OCI-LY3 (cell line): ENCODE measurements at regions not wholly inside any gene's neighbourhood (a gene's known extent, or its start where the extent isn't known, plus 50 kb on each side); places are given as distances from the start of the nearest gene placed in this dataset.

Experiments
- H2AFZ ChIP-seq: fragments of 200-600, 300-600 bp; shearing (Covaris generic); 2 replicates; pipeline ENCODE4 v1.6.0; 2014; ENCODE audit warnings: antibody characterized with exemption, low read depth, low read length
- H3K27ac ChIP-seq: fragments of 200-600, 300-600 bp; sonication (generic); 2 replicates; pipeline ENCODE4 v1.5.1; 2014; ENCODE audit warnings: mild to moderate bottlenecking, low read length, moderate library complexity, mixed read lengths
- H3K27me3 ChIP-seq: fragments of 200-600, 300-600 bp; sonication (generic); 2 replicates; pipeline ENCODE4 v1.6.1; 2014; ENCODE audit warnings: low read depth, low read length, mixed read lengths
- H3K36me3 ChIP-seq: fragments of 200-600, 300-600 bp; sonication (generic); replicated peaks from 2 replicates; pipeline ENCODE3; 2014; ENCODE audit warnings: low read depth, low read length, mixed read lengths
- H3K4me1 ChIP-seq: fragments of 300-600, 200-600 bp; sonication (generic); 2 replicates; pipeline ENCODE4 v1.6.1; 2014; ENCODE audit warnings: low read length, mixed read lengths
- H3K4me2 ChIP-seq: fragments of 200-600, 300-600 bp; sonication (generic); 2 replicates; pipeline ENCODE4 v1.6.1; 2014; ENCODE audit warnings: low read length, mixed read lengths
- H3K4me3 ChIP-seq: fragments of 300-600, 200-600 bp; sonication (generic); 2 replicates; pipeline ENCODE4 v1.5.1; 2014; ENCODE audit warnings: antibody characterized with exemption, mild to moderate bottlenecking, low read length, moderate library complexity
- H3K79me2 ChIP-seq: fragments of 300-600, 200-600 bp; shearing (Covaris generic); 2 replicates; pipeline ENCODE4 v1.6.1; 2014; ENCODE audit warnings: mild to moderate bottlenecking, low read length, mixed read lengths
- H3K9ac ChIP-seq: fragments of 300-600, 200-600 bp; shearing (Covaris generic); 2 replicates; pipeline ENCODE4 v1.6.0; 2014; ENCODE audit warnings: mild to moderate bottlenecking, low read length, moderate library complexity
- H3K9me3 ChIP-seq: fragments of 200-600, 300-600 bp; shearing (Covaris generic); 2 replicates; pipeline ENCODE4 v1.6.1; 2014; ENCODE audit warnings: low read length, mixed read lengths; ENCODE audit not compliant: insufficient read depth
- H4K20me1 ChIP-seq: fragments of 200-600, 300-600 bp; sonication (generic); 2 replicates; pipeline ENCODE4 v1.6.1; 2016; ENCODE audit warnings: low read length, mixed read lengths; ENCODE audit not compliant: insufficient read depth
- CTCF ChIP-seq: fragments of 200-600, 300-600 bp; sonication (generic); IDR thresholded peaks from 2 replicates; pipeline ENCODE4 v1.5.1; 2014; ENCODE audit warnings: antibody characterized with exemption, low read length, low read depth
- EZH2phosphoT487 ChIP-seq: fragments of 200-600 bp; shearing (Covaris generic); IDR thresholded peaks from 2 replicates; pipeline ENCODE4 v1.6.1; 2018; ENCODE audit warnings: antibody characterized with exemption, mixed run types, low read depth

- Histone ChIP-seq H3K4me1 (no peaks in the 10 kb centered on the region), H3K4me3 (no peak overlapping the region), H4K20me1 (no peaks in the 10 kb centered on the region), H2AFZ (no peak overlapping the region), H3K9ac (no peak overlapping the region), H3K9me3 (peaks cover 18% of the 10 kb centered on the region; the same call in 1 of the 2 replicates), H3K4me2 (no peak overlapping the region), H3K36me3 (no peaks in the 10 kb centered on the region), H3K27me3 (0 out of 2 replicates have a peak, but pooled peaks cover 6% of the 10 kb centered on the region), H3K79me2 (no peaks in the 10 kb centered on the region), H3K27ac (no peak overlapping the region)
- TF ChIP-seq EZH2phosphoT487 (no peak), CTCF (no peak)
Measured at GRCh38 chr2:9065901-9066300, 62.4 kb upstream of the MBOAT2 start.

DNA sequence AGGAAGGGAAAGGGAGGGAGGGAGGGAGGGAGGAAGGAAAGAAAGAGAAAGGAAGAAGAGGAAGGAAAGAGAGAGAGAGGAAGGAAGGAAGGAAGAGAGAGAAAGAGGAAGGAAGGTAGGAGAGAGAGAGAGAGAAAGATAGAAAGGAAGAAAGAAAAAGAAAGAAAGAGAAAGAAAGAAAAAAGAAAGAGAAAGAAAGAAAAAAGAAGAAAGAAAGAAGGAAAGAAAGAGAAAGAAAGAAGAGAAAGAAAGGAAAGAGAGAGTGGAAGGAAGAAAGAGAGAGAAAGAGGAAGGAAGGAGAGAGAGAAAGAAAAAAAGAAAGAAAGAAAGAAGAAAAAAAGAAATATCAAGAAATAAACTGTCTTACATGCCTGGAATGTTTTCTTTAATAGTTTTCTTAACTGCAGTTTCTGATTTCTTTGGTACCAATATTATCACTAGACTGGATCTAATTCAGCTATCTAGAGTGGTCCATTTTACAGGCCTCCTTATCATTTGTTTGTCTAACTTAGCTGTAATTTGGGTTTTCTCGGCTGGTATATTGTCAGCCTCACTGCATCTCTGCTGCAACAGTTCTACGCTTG lies 59.6 kb upstream of the MBOAT2 start:
- Histone ChIP-seq H3K9me3 (peaks cover 11% of the 10 kb centered on the region; the same call in 1 of the 2 replicates), H3K27ac (no peak overlapping the region), H2AFZ (no peak overlapping the region), H3K79me2 (no peaks in the 10 kb centered on the region), H4K20me1 (no peaks in the 10 kb centered on the region), H3K27me3 (0 out of 2 replicates have a peak, but pooled peaks cover 6% of the 10 kb centered on the region), H3K4me1 (no peaks in the 10 kb centered on the region), H3K4me3 (no peak overlapping the region), H3K9ac (no peak overlapping the region), H3K4me2 (no peak overlapping the region), H3K36me3 (no peaks in the 10 kb centered on the region)
- no peak for TF ChIP-seq EZH2phosphoT487

- no peaks in the 10 kb centered on the region for H3K4me1 ChIP-seq
- peaks cover 11% of the 10 kb centered on the region; the same call in 1 of the 2 replicates for H3K9me3 ChIP-seq
- H3K36me3 ChIP-seq: no peaks in the 10 kb centered on the region
- no peak overlapping the region for H3K9ac ChIP-seq
- H3K27ac ChIP-seq: no peak overlapping the region
- no peaks in the 10 kb centered on the region for H4K20me1 ChIP-seq
- no peak overlapping the region for H3K4me3 ChIP-seq
- TF ChIP-seq CTCF: no peak
- no peaks in the 10 kb centered on the region for H3K79me2 ChIP-seq
- H2AFZ ChIP-seq: no peak overlapping the region
- H3K4me2 ChIP-seq: no peak overlapping the region
- H3K27me3 ChIP-seq: 0 out of 2 replicates have a peak, but pooled peaks cover 6% of the 10 kb centered on the region
Measured at GRCh38 chr2:9060819-9061218, 57.3 kb upstream of the MBOAT2 start.

- no peak overlapping the region for H3K4me2 ChIP-seq
- no peaks in the 10 kb centered on the region for H3K27me3 ChIP-seq
- H2AFZ ChIP-seq: no peak overlapping the region
- H3K4me1 ChIP-seq: peaks cover 10% of the 10 kb centered on the region
- no peaks in the 10 kb centered on the region for H4K20me1 ChIP-seq
- no peak overlapping the region for H3K9ac ChIP-seq
- no peaks in the 10 kb centered on the region for H3K79me2 ChIP-seq
- H3K27ac ChIP-seq: no peak overlapping the region
- TF ChIP-seq CTCF (no peak), EZH2phosphoT487 (no peak)
- no peaks in the 10 kb centered on the region for H3K36me3 ChIP-seq
- no peaks in the 10 kb centered on the region for H3K9me3 ChIP-seq
- no peak overlapping the region for H3K4me3 ChIP-seq
Measured at GRCh38 chr2:9057939-9058761, 54.7 kb upstream of the MBOAT2 start.
